Tibial nerve (tissue), 4 donors: ENCODE measurements at regions not wholly inside any gene's neighbourhood (a gene's known extent, or its start where the extent isn't known, plus 50 kb on each side); places are given as distances from the start of the nearest gene placed in this dataset.

Experiments used
- DNase-seq, 2 donors: peaks; one replicate each; pipeline ENCODE4 v3.0.0-alpha.2; 2019; ENCODE audit warnings: low spot score in 2 of 2
- H3K27ac ChIP-seq, 4 donors: fragments of 200-600 bp; sonication (generic) in 3 of 4; one replicate each; pipeline ENCODE4 v1.5.1; 2017 to 2019; ENCODE audit warnings: mild to moderate bottlenecking in 1 of 4
- H3K27me3 ChIP-seq, 2 donors: fragments of 200-600 bp; sonication (generic) in 1 of 2; one replicate each; pipeline versions ENCODE4 v1.5.1 to v1.6.0; 2017 to 2019
- H3K36me3 ChIP-seq, 3 donors: fragments of 200-600 bp; sonication (generic); one replicate each; pipeline ENCODE4 v1.5.1; 2018 to 2019
- H3K4me1 ChIP-seq, 4 donors: fragments of 200-600 bp; sonication (generic) in 3 of 4; one replicate each; pipeline ENCODE4 v1.5.1; 2017 to 2019
- H3K4me3 ChIP-seq, 4 donors: fragments of 200-600 bp; sonication (generic) in 3 of 4; one replicate each; pipeline ENCODE4 v1.5.1; 2017 to 2019; ENCODE audit warnings: mild to moderate bottlenecking in 1 of 4, moderate library complexity in 1 of 4
- H3K9me3 ChIP-seq, 4 donors: fragments of 200-600 bp; sonication (generic) in 3 of 4; one replicate each; pipeline ENCODE4 v1.5.1; 2017 to 2019
- CTCF ChIP-seq, 5 experiments: fragments of 200-600 bp in 3 of 5; fragments of 450-650 bp in 2 of 5; sonication (generic) in 3 of 5; IDR thresholded peaks; one replicate each; pipeline ENCODE4 v1.5.1; 2016 to 2019; ENCODE audit warnings: antibody characterized with exemption in 5 of 5, mild to moderate bottlenecking in 3 of 5, moderate library complexity in 2 of 5
- EP300 ChIP-seq, 2 donors: sonication (generic); formaldehyde crosslinking; IDR thresholded peaks; one replicate each; pipeline ENCODE4 v1.6.1; 2017; ENCODE audit warnings: antibody characterized with exemption in 2 of 2, mild to moderate bottlenecking in 1 of 2
- POLR2A ChIP-seq, 2 donors: fragments of 450-650 bp; IDR thresholded peaks; one replicate each; pipeline ENCODE4 v1.6.1; 2017; ENCODE audit warnings: antibody characterized with exemption in 2 of 2, mild to moderate bottlenecking in 2 of 2, moderate library complexity in 2 of 2
- WGBS, 2 donors: methylation state at CpG; one replicate each; pipeline ENCODE4 v1.1.5; 2018; 5-methylcytosine and 5-hydroxymethylcytosine counted together

GRCh38 chr16:52386694-52387093, 160.2 kb downstream of the TOX3 start:
- Histone ChIP-seq H3K27ac (no peak overlapping the region), H3K4me1 (no peaks in the 10 kb centered on the region), H3K9me3 (peaks cover 0 to 2% (median 0%) of the 10 kb centered on the region in 4 donors), H3K36me3 (no peaks in the 10 kb centered on the region), H3K27me3 (no peaks in the 10 kb centered on the region), H3K4me3 (no peak overlapping the region)
- WGBS, 2 donors = 84% methylated on average over 3 of the region's 3 CpGs
- no peak for TF ChIP-seq POLR2A (IDR thresholded peaks at IDR 0.05)
- no peak for TF ChIP-seq EP300 (IDR thresholded peaks at IDR 0.05)
- no peak for TF ChIP-seq CTCF (IDR thresholded peaks at IDR 0.05)
- DNase-seq = no peak

DNA sequence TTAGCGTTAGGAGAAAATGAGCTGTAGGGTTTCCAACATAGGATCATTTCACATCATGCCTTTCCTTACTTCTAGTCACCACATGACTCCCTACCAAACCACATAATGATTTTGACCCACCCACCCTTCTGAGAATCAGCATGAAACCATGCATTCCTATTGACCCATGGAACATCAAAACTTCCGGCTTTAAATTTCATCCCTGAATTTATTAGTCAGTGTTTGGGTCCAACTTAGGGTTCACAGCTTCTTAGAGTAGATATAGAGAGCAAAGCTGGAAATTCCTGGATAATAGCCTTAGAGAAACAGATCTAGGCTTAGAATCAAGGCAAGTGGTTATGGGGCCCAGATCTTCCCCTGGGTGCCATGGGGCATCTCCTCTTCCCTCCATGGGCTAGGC, 162.6 kb downstream of the TOX3 start:
- no peaks in the 10 kb centered on the region for H3K36me3 ChIP-seq
- WGBS, 2 donors = 83 to 87% methylated on average over 2 of the region's 2 CpGs
- no peaks in the 10 kb centered on the region for H3K4me1 ChIP-seq
- H3K27me3 ChIP-seq = no peaks in the 10 kb centered on the region
- H3K4me3 ChIP-seq = no peak overlapping the region
- TF ChIP-seq POLR2A (IDR thresholded peaks at IDR 0.05) (no peak), CTCF (IDR thresholded peaks at IDR 0.05) (no peak), EP300 (IDR thresholded peaks at IDR 0.05) (no peak)
- H3K9me3 ChIP-seq = peaks cover 0 to 2% (median 0%) of the 10 kb centered on the region in 4 donors
- no peak for DNase-seq
- H3K27ac ChIP-seq = no peak overlapping the region

DNA sequence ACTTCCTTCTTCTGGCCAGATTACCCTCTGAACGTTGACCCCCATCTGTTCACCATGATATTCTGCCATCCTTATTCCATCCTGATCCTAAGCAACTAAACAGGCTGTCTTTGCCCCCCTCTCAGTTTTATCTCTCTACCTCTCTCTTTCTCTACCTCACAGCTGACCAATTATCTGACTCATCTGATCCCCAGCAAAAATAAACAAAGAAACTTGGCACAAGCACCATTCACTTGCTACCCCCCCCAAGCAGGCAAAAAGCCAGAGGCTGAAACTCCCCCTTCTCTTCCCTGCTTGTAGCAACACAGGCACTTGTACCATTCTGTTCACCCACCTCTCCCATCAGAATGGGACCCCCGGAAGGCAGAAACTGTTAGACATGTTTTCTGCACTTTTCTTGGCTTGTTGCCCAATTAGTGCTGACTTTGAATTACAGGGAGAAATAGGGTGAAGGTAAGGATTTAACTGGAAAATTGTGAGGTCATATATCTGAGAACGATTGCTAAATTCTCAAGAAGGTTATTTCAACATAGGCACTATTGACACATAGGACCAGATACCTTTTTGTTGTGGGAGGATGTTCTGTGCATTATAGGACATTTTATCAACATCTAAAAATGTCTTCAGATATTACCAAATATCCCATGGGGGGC, 163.2 kb downstream of the TOX3 start:
- Histone ChIP-seq H3K4me3 (no peak overlapping the region), H3K9me3 (peaks cover 0 to 2% (median 0%) of the 10 kb centered on the region in 4 donors), H3K36me3 (no peaks in the 10 kb centered on the region), H3K27ac (no peak overlapping the region), H3K4me1 (no peaks in the 10 kb centered on the region), H3K27me3 (no peaks in the 10 kb centered on the region)
- 60 to 62% methylated on average over 3 of the region's 3 CpGs for WGBS, 2 donors
- DNase-seq = no peak
- TF ChIP-seq POLR2A (IDR thresholded peaks at IDR 0.05) (no peak), EP300 (IDR thresholded peaks at IDR 0.05) (no peak), CTCF (IDR thresholded peaks at IDR 0.05) (no peak)

DNA sequence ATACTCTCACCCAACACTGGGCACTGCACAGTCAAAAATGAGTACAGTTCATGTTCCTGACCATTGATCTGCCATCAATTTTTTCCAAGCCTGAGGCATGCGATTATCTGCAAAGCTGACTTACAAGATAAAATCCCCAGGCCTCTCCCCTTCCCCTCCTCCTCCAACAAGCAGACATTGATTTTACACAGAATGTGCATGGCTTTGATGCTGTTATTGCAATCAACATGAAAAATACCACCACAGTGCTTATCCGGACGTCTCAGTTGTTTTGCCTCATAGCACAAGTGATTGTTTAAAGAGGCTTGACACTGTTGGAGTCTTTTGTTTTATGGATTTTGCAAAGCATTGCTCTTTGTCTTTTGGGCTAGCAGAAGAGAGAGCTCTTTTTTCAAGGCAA, 163.8 kb downstream of the TOX3 start:
- no peak for TF ChIP-seq CTCF (IDR thresholded peaks at IDR 0.05)
- TF ChIP-seq POLR2A (IDR thresholded peaks at IDR 0.05) = no peak
- no peak for TF ChIP-seq EP300 (IDR thresholded peaks at IDR 0.05)
- WGBS, 2 donors = 47 to 48% methylated on average over 3 of the region's 3 CpGs

DNA sequence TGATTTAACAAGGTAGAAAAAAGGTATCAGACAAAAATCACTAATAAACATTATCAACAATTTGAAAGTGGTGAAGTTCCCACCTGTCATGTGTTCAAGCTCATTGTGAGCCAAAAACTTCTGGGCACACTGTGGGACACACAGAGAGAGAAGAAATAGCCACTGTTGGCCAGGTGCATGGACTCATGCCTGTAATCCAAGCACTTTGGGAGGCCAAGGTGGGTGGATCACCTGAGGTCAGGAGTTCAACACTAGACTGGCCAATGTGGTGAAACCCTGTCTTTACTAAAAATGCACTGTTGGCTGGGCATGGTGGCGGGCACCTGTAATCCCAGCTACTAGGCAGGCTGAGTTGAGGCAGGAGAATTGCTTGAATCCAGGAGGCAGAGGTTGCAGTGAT, 167.4 kb downstream of the TOX3 start:
- no peaks in the 10 kb centered on the region for H3K4me1 ChIP-seq

More for the DNA sequence above, 163.8 kb downstream of the TOX3 start:
- H3K27ac ChIP-seq = no peak overlapping the region
- no peaks in the 10 kb centered on the region for H3K36me3 ChIP-seq
- no peaks in the 10 kb centered on the region for H3K27me3 ChIP-seq
- DNase-seq = no peak
- no peaks in the 10 kb centered on the region for H3K4me1 ChIP-seq
- peaks cover 0 to 2% (median 0%) of the 10 kb centered on the region in 4 donors for H3K9me3 ChIP-seq
- H3K4me3 ChIP-seq = no peak overlapping the region

More for the DNA sequence above, 167.4 kb downstream of the TOX3 start:
- WGBS, 2 donors = 88 to 100% methylated on average over 1 of the region's 1 CpG
- Histone ChIP-seq H3K27me3 (no peaks in the 10 kb centered on the region), H3K36me3 (no peaks in the 10 kb centered on the region), H3K27ac (no peak overlapping the region), H3K4me3 (no peak overlapping the region), H3K9me3 (peaks cover 0 to 2% (median 0%) of the 10 kb centered on the region in 4 donors)
- no peak for DNase-seq
- TF ChIP-seq EP300 (IDR thresholded peaks at IDR 0.05) (no peak), CTCF (IDR thresholded peaks at IDR 0.05) (no peak), POLR2A (IDR thresholded peaks at IDR 0.05) (no peak)
